Body of pancreas (tissue), 4 donors: ENCODE measurements at regions not wholly inside any gene's neighbourhood (a gene's known extent, or its start where the extent isn't known, plus 50 kb on each side); places are given as distances from the start of the nearest gene placed in this dataset.

ENCODE experiments used
- POLR2A ChIP-seq, 3 donors: fragments of 450-650 bp; IDR thresholded peaks; one replicate each; pipeline ENCODE4 v1.6.1; 2016; ENCODE audit warnings: antibody characterized with exemption in 3 of 3, mild to moderate bottlenecking in 2 of 3
- TF ChIP-seq, protein P1 (sequence below), 7 experiments: fragments of 450-650 bp in 4 of 7; fragments of 200-600 bp in 3 of 7; sonication (generic) in 3 of 7; IDR thresholded peaks; one replicate each; pipeline ENCODE4 v1.5.1; 2016 to 2019; ENCODE audit warnings: antibody characterized with exemption in 7 of 7

DNA sequence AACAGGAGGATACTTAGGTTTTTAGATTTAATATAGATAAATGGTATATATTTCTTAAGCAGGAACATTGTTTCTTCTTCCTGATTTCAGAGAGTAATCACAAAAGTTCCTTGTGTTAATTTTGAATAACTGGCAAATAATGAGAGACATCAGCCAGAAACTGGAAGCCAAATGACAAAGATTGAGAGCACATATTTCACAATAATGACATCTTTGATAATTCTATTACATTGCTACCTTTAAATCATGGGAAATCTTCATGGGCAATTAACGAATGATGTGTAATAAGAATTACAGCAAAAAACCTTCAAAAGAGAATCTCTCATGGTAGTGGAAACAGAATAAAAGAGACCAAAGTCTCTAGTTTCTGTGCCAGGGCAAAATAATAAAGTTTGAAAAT lies 215.1 kb downstream of the NUP35 start:
- TF ChIP-seq, protein P1, sequence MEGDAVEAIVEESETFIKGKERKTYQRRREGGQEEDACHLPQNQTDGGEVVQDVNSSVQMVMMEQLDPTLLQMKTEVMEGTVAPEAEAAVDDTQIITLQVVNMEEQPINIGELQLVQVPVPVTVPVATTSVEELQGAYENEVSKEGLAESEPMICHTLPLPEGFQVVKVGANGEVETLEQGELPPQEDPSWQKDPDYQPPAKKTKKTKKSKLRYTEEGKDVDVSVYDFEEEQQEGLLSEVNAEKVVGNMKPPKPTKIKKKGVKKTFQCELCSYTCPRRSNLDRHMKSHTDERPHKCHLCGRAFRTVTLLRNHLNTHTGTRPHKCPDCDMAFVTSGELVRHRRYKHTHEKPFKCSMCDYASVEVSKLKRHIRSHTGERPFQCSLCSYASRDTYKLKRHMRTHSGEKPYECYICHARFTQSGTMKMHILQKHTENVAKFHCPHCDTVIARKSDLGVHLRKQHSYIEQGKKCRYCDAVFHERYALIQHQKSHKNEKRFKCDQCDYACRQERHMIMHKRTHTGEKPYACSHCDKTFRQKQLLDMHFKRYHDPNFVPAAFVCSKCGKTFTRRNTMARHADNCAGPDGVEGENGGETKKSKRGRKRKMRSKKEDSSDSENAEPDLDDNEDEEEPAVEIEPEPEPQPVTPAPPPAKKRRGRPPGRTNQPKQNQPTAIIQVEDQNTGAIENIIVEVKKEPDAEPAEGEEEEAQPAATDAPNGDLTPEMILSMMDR (IDR thresholded peaks at IDR 0.05), result no peak
- no peak for TF ChIP-seq POLR2A (IDR thresholded peaks at IDR 0.05)
